Aorta (tissue), 5 donors: ENCODE measurements at regions not wholly inside any gene's neighbourhood (a gene's known extent, or its start where the extent isn't known, plus 50 kb on each side); places are given as distances from the start of the nearest gene placed in this dataset.
"Not testable (repeated sequence)": the region's sequence is repeated elsewhere in the genome, so short reads cannot be mapped to it uniquely, and the experiment has no call there.

ENCODE experiments used
- ATAC-seq: fragments of 200-7000 bp; cut with Tn5 transposase; one replicate; pipeline ENCODE4 v1.9.1; 2022; ENCODE audit warnings: moderate library complexity; ENCODE audit not compliant: low FRiP score
- DNase-seq, 2 donors: peaks; one replicate each; pipeline ENCODE4 v3.0.0-alpha.2; 2020
- H3K27ac ChIP-seq, 2 donors: one replicate each; pipeline ENCODE4 v1.5.1; 2013; ENCODE audit warnings: low read length in 2 of 2, mild to moderate bottlenecking in 2 of 2, moderate library complexity in 2 of 2, control low read depth in 1 of 2, inconsistent platforms in 1 of 2, low read depth in 1 of 2
- H3K27me3 ChIP-seq, 2 donors: one replicate each; pipeline ENCODE4 v1.6.1; 2013; ENCODE audit warnings: control low read depth in 1 of 2, low read length in 1 of 2, mild to moderate bottlenecking in 1 of 2, moderate library complexity in 1 of 2; ENCODE audit not compliant: insufficient read depth in 2 of 2, control insufficient read depth in 1 of 2
- H3K36me3 ChIP-seq, 2 donors: one replicate each; pipeline ENCODE4 v1.6.1; 2013; ENCODE audit warnings: control low read depth in 1 of 2, low read length in 1 of 2, mild to moderate bottlenecking in 1 of 2; ENCODE audit not compliant: insufficient read depth in 2 of 2, control insufficient read depth in 1 of 2
- H3K4me1 ChIP-seq, 2 donors: one replicate each; pipeline ENCODE4 v1.6.1; 2013; ENCODE audit warnings: low read length in 2 of 2, control low read depth in 1 of 2, mild to moderate bottlenecking in 1 of 2, moderate library complexity in 1 of 2; ENCODE audit not compliant: insufficient read depth in 2 of 2, control insufficient read depth in 1 of 2
- H3K4me3 ChIP-seq, 2 donors: one replicate each; pipeline ENCODE4 v1.5.1; 2013; ENCODE audit warnings: low read length in 2 of 2, control low read depth in 1 of 2, mild to moderate bottlenecking in 1 of 2
- H3K9me3 ChIP-seq: one replicate; pipeline ENCODE4 v1.6.1; 2013; ENCODE audit warnings: mild to moderate bottlenecking, low read length; ENCODE audit not compliant: control insufficient read depth
- WGBS, 2 donors: extraction: QIAGEN DNeasy Blood & Tissue Kit; methylation state at CpG; one replicate each; pipeline ENCODE4 v1.1.7; 2013; 5-methylcytosine and 5-hydroxymethylcytosine counted together
- intact Hi-C, 2 donors: fragments of 100-400 bp; cut with DNase I; formaldehyde crosslinking; loops; one replicate each; pipeline versions ENCODE4 v1.14.2 to v1.15.0; 2022
- donor health status: healthy with polysubstance abuse.
- donor health status: Bipolar disorder and iron deficiency.
- donor health status: DM: no; HTN: no; CAD: no.
- donor health status: DM: no; HTN: no; CAD: no.
- donor health status: DM: yes; HTN: yes; CAD: no.

- ATAC-seq, result no peak
- no peak overlapping the region for H3K27ac ChIP-seq
These were observed 62.7 kb upstream of the ATP1B1 start for GRCh38 chr1:169043823-169044222.

GRCh38 chr1:169044296-169044695 is 62.2 kb upstream of the ATP1B1 start:
- peak; percentile 42 for ATAC-seq

More at GRCh38 chr1:169043823-169044222, 62.7 kb upstream of the ATP1B1 start:
- no peaks in the 10 kb centered on the region for H3K9me3 ChIP-seq
- DNase-seq, result no peak
- H3K4me3 ChIP-seq, result no peak overlapping the region
- H3K27me3 ChIP-seq, result no peaks in the 10 kb centered on the region
- no peaks in the 10 kb centered on the region for H3K4me1 ChIP-seq
- intact Hi-C loops, result no loop called here
- no peaks in the 10 kb centered on the region for H3K36me3 ChIP-seq

GRCh38 chr1:169044971-169045370 is 61.5 kb upstream of the ATP1B1 start:
- no peaks in the 10 kb centered on the region for H3K9me3 ChIP-seq
- no peaks in the 10 kb centered on the region for H3K4me1 ChIP-seq
- no peak overlapping the region for H3K4me3 ChIP-seq
- H3K36me3 ChIP-seq, result no peaks in the 10 kb centered on the region
- intact Hi-C loops, result no loop called here
- no peaks in the 10 kb centered on the region for H3K27me3 ChIP-seq
- no peak overlapping the region for H3K27ac ChIP-seq
- 64 to 76% methylated on average over 4 of the region's 4 CpGs for WGBS, 2 donors
- no peak for ATAC-seq
- no peak for DNase-seq

More at GRCh38 chr1:169044296-169044695, 62.2 kb upstream of the ATP1B1 start:
- Histone ChIP-seq H3K4me3 (no peak overlapping the region), H3K36me3 (no peaks in the 10 kb centered on the region), H3K4me1 (no peaks in the 10 kb centered on the region), H3K27ac (no peak overlapping the region), H3K9me3 (no peaks in the 10 kb centered on the region), H3K27me3 (no peaks in the 10 kb centered on the region)
- DNase-seq, result no peak
- 86 to 87% methylated on average over 3 of the region's 3 CpGs for WGBS, 2 donors
- intact Hi-C loops, result no loop called here

- ATAC-seq, result no peak
- DNase-seq, result no peak
- intact Hi-C loops, result no loop called here
- Histone ChIP-seq H3K27me3 (no peaks in the 10 kb centered on the region), H3K27ac (no peak overlapping the region), H3K4me3 (no peak overlapping the region), H3K9me3 (no peaks in the 10 kb centered on the region), H3K4me1 (no peaks in the 10 kb centered on the region), H3K36me3 (no peaks in the 10 kb centered on the region)
- 93 to 95% methylated on average over 3 of the region's 3 CpGs for WGBS, 2 donors
These were observed 59.8 kb upstream of the ATP1B1 start for GRCh38 chr1:169046671-169047070.

- H3K27me3 ChIP-seq, result no peaks in the 10 kb centered on the region
- H3K4me1 ChIP-seq, result no peaks in the 10 kb centered on the region
- H3K36me3 ChIP-seq, result no peaks in the 10 kb centered on the region
- ATAC-seq, result no peak
- intact Hi-C loops, result no loop called here
- H3K27ac ChIP-seq, result no peak overlapping the region
- WGBS, 2 donors, result 85 to 94% methylated on average over 1 of the region's 1 CpG
- no peak overlapping the region for H3K4me3 ChIP-seq
- DNase-seq, result no peak
- no peaks in the 10 kb centered on the region for H3K9me3 ChIP-seq
These were observed 59.4 kb upstream of the ATP1B1 start for GRCh38 chr1:169047074-169047473.

- Histone ChIP-seq H3K36me3 (no peaks in the 10 kb centered on the region), H3K9me3 (no peaks in the 10 kb centered on the region), H3K27me3 (no peaks in the 10 kb centered on the region), H3K4me1 (no peaks in the 10 kb centered on the region), H3K27ac (no peak overlapping the region), H3K4me3 (no peak overlapping the region)
- DNase-seq (no peak), ATAC-seq (no peak)
- 78 to 86% methylated on average over 3 of the region's 3 CpGs for WGBS, 2 donors
- intact Hi-C loops, result no loop called here
These were observed 58.4 kb upstream of the ATP1B1 start for GRCh38 chr1:169048043-169048442.

GRCh38 chr1:169049258-169049938 is 57.1 kb upstream of the ATP1B1 start:
- DNase-seq (no peak), ATAC-seq (no peak)
- Histone ChIP-seq H3K4me3 (no peak overlapping the region), H3K4me1 (no peaks in the 10 kb centered on the region), H3K9me3 (no peaks in the 10 kb centered on the region), H3K27ac (no peak overlapping the region), H3K36me3 (no peaks in the 10 kb centered on the region), H3K27me3 (no peaks in the 10 kb centered on the region)
- 73 to 76% methylated on average over 5 of the region's 5 CpGs for WGBS, 2 donors
- intact Hi-C loops, result no loop called here

GRCh38 chr1:169051171-169051570 is 55.3 kb upstream of the ATP1B1 start:
- ATAC-seq (no peak), DNase-seq (no peak)
- Histone ChIP-seq H3K27me3 (no peaks in the 10 kb centered on the region), H3K27ac (no peak overlapping the region), H3K9me3 (no peaks in the 10 kb centered on the region), H3K4me1 (no peaks in the 10 kb centered on the region), H3K4me3 (no peak overlapping the region), H3K36me3 (no peaks in the 10 kb centered on the region)
- WGBS, 2 donors, result 77 to 82% methylated on average over 2 of the region's 2 CpGs
- intact Hi-C loops, result no loop called here

GRCh38 chr1:169052171-169052570 is 54.3 kb upstream of the ATP1B1 start:
- H3K36me3 ChIP-seq, H3K9me3 ChIP-seq, H3K27ac ChIP-seq, ATAC-seq, H3K27me3 ChIP-seq, DNase-seq, H3K4me3 ChIP-seq, intact Hi-C loops, H3K4me1 ChIP-seq: not testable (repeated sequence)
- WGBS, 2 donors, result 89 to 91% methylated on average over 5 of the region's 5 CpGs
